HepG2 (cell line): ENCODE measurements at regions not wholly inside any gene's neighbourhood (a gene's known extent, or its start where the extent isn't known, plus 50 kb on each side); places are given as distances from the start of the nearest gene placed in this dataset.

Source experiments
- ATAC-seq: fragments of 200-7000 bp; cut with Tn5 transposase; 3 replicates; pipeline ENCODE4 v1.9.1; 2020; ENCODE audit warnings: mild to moderate bottlenecking, moderate library complexity
- BruUV-seq: library from RNA; stranded (reverse); fragments of 400-500 nt; replicated peaks from 2 replicates; lab custom pipeline; 2021; lab: Mats Ljungman, UMichigan
- CTCF ChIA-PET: fragments of 300-600 bp; formaldehyde crosslinking; extraction: SDS; loops from one replicate; lab custom pipeline; 2021; ENCODE audit warnings: low total read pairs, inconsistent platforms, low intra/inter-chr PET ratio; lab: Yijun Ruan, JAX
- POLR2A ChIA-PET: fragments of 350-600 bp; sonication (Branson Sonifier 250); formaldehyde crosslinking; loops from one replicate; lab custom pipeline; 2020; ENCODE audit warnings: antibody characterized with exemption, inconsistent platforms; lab: Yijun Ruan, JAX
- DNase-seq: peaks from one replicate; pipeline ENCODE4 v3.0.0-alpha.2; 2015; ENCODE audit warnings: low spot score
- FAIRE-seq: peaks from 3 replicates; lab custom pipeline; 2011; peaks lifted over from hg19 to GRCh38; lab: Jason Lieb, UNC
- H2AFZ ChIP-seq: one replicate; pipeline ENCODE4 v1.6.1; 2011; ENCODE audit warnings: low read length, inconsistent platforms
- H3K27ac ChIP-seq: fragments of 300-600 bp; 3 replicates; pipeline ENCODE4 v1.8.0; 2011; ENCODE audit warnings: mixed run types, mild to moderate bottlenecking, mixed read lengths, low read length, inconsistent platforms; ENCODE audit not compliant: insufficient read depth; ENCODE audit errors: extremely low read length
- H3K27me3 ChIP-seq, 2 experiments: fragments of 200-600 bp in 1 of 2; 2 replicates in 1 of 2; 3 replicates in 1 of 2; pipeline versions ENCODE4 v1.6.0 to v1.8.0; 2011; ENCODE audit warnings: low read length in 2 of 2, mild to moderate bottlenecking in 2 of 2, moderate library complexity in 2 of 2, inconsistent platforms in 1 of 2; ENCODE audit not compliant: insufficient read depth in 2 of 2, control insufficient read depth in 1 of 2
- H3K36me3 ChIP-seq, 2 experiments: fragments of 200-600 bp in 1 of 2; replicated peaks in 1 of 2; 2 replicates in 1 of 2; 3 replicates in 1 of 2; pipeline versions ENCODE4 v1.5.1 to v1.8.0; 2011; ENCODE audit warnings: low read length in 2 of 2, inconsistent platforms in 1 of 2; ENCODE audit not compliant: insufficient read depth in 2 of 2, control insufficient read depth in 1 of 2
- H3K4me1 ChIP-seq: 2 replicates; pipeline ENCODE4 v1.5.1; 2012; ENCODE audit warnings: low read length, inconsistent platforms; ENCODE audit not compliant: insufficient read depth
- H3K4me2 ChIP-seq: 2 replicates; pipeline ENCODE4 v1.6.0; 2011; ENCODE audit warnings: low read depth, low read length, inconsistent platforms
- H3K4me3 ChIP-seq, 3 experiments: fragments of 200-600 bp in 1 of 3; sonication (generic), shearing (Covaris generic) in 1 of 3; replicated peaks in 1 of 3; 2 replicates each; pipeline ENCODE4 v1.5.1; 2011 to 2016; ENCODE audit warnings: low read length in 3 of 3, inconsistent platforms in 2 of 3, low read depth in 2 of 3, mild to moderate bottlenecking in 2 of 3, control low read depth in 1 of 3, mixed read lengths in 1 of 3; ENCODE audit not compliant: insufficient read depth in 1 of 3
- H3K79me2 ChIP-seq: one replicate; pipeline ENCODE4 v1.6.1; 2011; ENCODE audit warnings: low read length, inconsistent platforms; ENCODE audit not compliant: insufficient read depth
- H3K9ac ChIP-seq: 2 replicates; pipeline ENCODE4 v1.6.0; 2011; ENCODE audit warnings: mild to moderate bottlenecking, low read depth, low read length, inconsistent platforms; ENCODE audit not compliant: insufficient read depth
- H3K9me3 ChIP-seq: 2 replicates; pipeline ENCODE4 v1.5.1; 2012; ENCODE audit warnings: mild to moderate bottlenecking, low read length
- H4K20me1 ChIP-seq: 2 replicates; pipeline ENCODE4 v1.6.0; 2011; ENCODE audit warnings: inconsistent platforms, mild to moderate bottlenecking, low read length, moderate library complexity; ENCODE audit not compliant: insufficient read depth
- ATF2 ChIP-seq: sonication (generic); formaldehyde crosslinking; IDR thresholded peaks from 2 replicates; pipeline ENCODE4 v1.4.0; 2020; ENCODE audit warnings: missing genetic modification reagents
- BORCS8-MEF2B ChIP-seq: sonication (generic); formaldehyde crosslinking; IDR thresholded peaks from 2 replicates; pipeline ENCODE4 v1.8.0; 2022; ENCODE audit warnings: mild to moderate bottlenecking, missing genetic modification reagents
- CBX2 ChIP-seq, 2 experiments: fragments of 200-600 bp in 1 of 2; sonication (generic); formaldehyde crosslinking in 1 of 2; IDR thresholded peaks; 2 replicates each; pipeline versions ENCODE4 v1.7.0 to v1.8.1; 2018 to 2022; ENCODE audit warnings: low read depth in 2 of 2, low read length in 1 of 2, mild to moderate bottlenecking in 1 of 2, missing genetic modification reagents in 1 of 2
- CHD2 ChIP-seq: IDR thresholded peaks from 2 replicates; pipeline ENCODE4 v1.6.1; 2011; ENCODE audit warnings: low read depth, low read length, improper control_type of control experiment
- CREB3 ChIP-seq: sonication (generic); formaldehyde crosslinking; IDR thresholded peaks from 2 replicates; pipeline ENCODE4 v1.5.0; 2020; ENCODE audit warnings: missing genetic modification reagents
- FOXO1 ChIP-seq: sonication (generic); formaldehyde crosslinking; IDR thresholded peaks from 2 replicates; pipeline ENCODE4 v1.4.0; 2020; ENCODE audit warnings: missing genetic modification reagents
- HNRNPK ChIP-seq: fragments of 200-400 bp; formaldehyde crosslinking; IDR thresholded peaks from 2 replicates; pipeline ENCODE4 v1.6.1; 2018; ENCODE audit warnings: low read length, low read depth, moderate library complexity, mild to moderate bottlenecking; ENCODE audit not compliant: poor library complexity, severe bottlenecking
- HOMEZ ChIP-seq: IDR thresholded peaks from 2 replicates; pipeline ENCODE4 v1.6.1; 2016; ENCODE audit warnings: low read depth
- JARID2 ChIP-seq: sonication (generic); formaldehyde crosslinking; IDR thresholded peaks from 2 replicates; pipeline ENCODE4 v1.8.1; 2023; ENCODE audit warnings: missing genetic modification reagents, inconsistent platforms; ENCODE audit not compliant: insufficient replicate concordance
- MED13 ChIP-seq: sonication (generic); formaldehyde crosslinking; IDR thresholded peaks from 2 replicates; pipeline ENCODE4 v1.5.0; 2020; ENCODE audit warnings: missing genetic modification reagents
- NCOA5 ChIP-seq: sonication (generic); formaldehyde crosslinking; IDR thresholded peaks from 2 replicates; pipeline ENCODE4 v1.4.0; 2020; ENCODE audit warnings: missing genetic modification reagents
- NFE2L2 ChIP-seq: fragments of 150-350 bp; IDR thresholded peaks from 2 replicates; pipeline ENCODE4 v1.6.1; 2014; ENCODE audit warnings: low read length
- TP53 ChIP-seq: sonication (generic); formaldehyde crosslinking; conservative IDR thresholded peaks from 2 replicates; pipeline ENCODE4 v1.4.0; 2020; ENCODE audit warnings: missing genetic modification reagents
- YEATS4 ChIP-seq: sonication (generic); formaldehyde crosslinking; IDR thresholded peaks from 2 replicates; pipeline ENCODE4 v1.4.0; 2020; ENCODE audit warnings: missing genetic modification reagents, borderline replicate concordance
- ZBTB14 ChIP-seq: sonication (generic); formaldehyde crosslinking; IDR thresholded peaks from 2 replicates; pipeline ENCODE4 v1.4.0; 2020; ENCODE audit warnings: missing genetic modification reagents
- ZNF263 ChIP-seq: sonication (generic); formaldehyde crosslinking; IDR thresholded peaks from 2 replicates; pipeline ENCODE4 v1.4.0; 2020; ENCODE audit warnings: missing genetic modification reagents
- ZNF383 ChIP-seq: sonication (generic); formaldehyde crosslinking; IDR thresholded peaks from 2 replicates; pipeline ENCODE4 v1.4.0; 2020; ENCODE audit warnings: missing genetic modification reagents, mild to moderate bottlenecking, borderline replicate concordance
- ZNF562 ChIP-seq: sonication (generic); formaldehyde crosslinking; IDR thresholded peaks from 2 replicates; pipeline ENCODE4 v1.8.0; 2022; ENCODE audit warnings: missing genetic modification reagents, borderline replicate concordance
- ZSCAN30 ChIP-seq: sonication (generic); formaldehyde crosslinking; IDR thresholded peaks from 2 replicates; pipeline ENCODE4 v1.5.0; 2020; ENCODE audit warnings: mild to moderate bottlenecking, missing genetic modification reagents
- ZZZ3 ChIP-seq: sonication (generic); formaldehyde crosslinking; IDR thresholded peaks from 2 replicates; pipeline ENCODE4 v1.4.0; 2020; ENCODE audit warnings: missing genetic modification reagents, mild to moderate bottlenecking, borderline replicate concordance
- in situ Hi-C: cut with HindIII; loops from 2 replicates; pipeline ENCODE4 v1.10.0; 2017; ENCODE audit warnings: low pct_unique_long_range_greater_than_20kb; ENCODE audit not compliant: extremely low pct_ligation_motif_present
- intact Hi-C: fragments of 100-400 bp; cut with micrococcal nuclease; formaldehyde crosslinking; loops from one replicate; pipeline ENCODE4 v1.10.0; 2022; ENCODE audit not compliant: unreplicated experiment

GRCh38 chr4:114251020-114251419, 271.6 kb upstream of the ARSJ start:
- H3K9me3 ChIP-seq, result no peaks in the 10 kb centered on the region
- intact Hi-C loops (no loop called here), in situ Hi-C loops (no loop called here)
- no peak for ATAC-seq
- DNase-seq, result no peak
- no peaks in the 10 kb centered on the region; a peak in 1 of 5 replicates for H3K27me3 ChIP-seq
- no peak overlapping the region for H3K9ac ChIP-seq
- no TSS peak for BruUV-seq
- TF ChIP-seq HNRNPK (no peak), TP53 (CRISPR knock-in tag) (no peak), ZNF263 (CRISPR knock-in tag) (no peak), ZNF562 (no peak), YEATS4 (CRISPR knock-in tag) (no peak), HOMEZ (CRISPR knock-in tag) (no peak), BORCS8-MEF2B (no peak), NCOA5 (CRISPR knock-in tag) (no peak), MED13 (no peak), NFE2L2 (no peak), ATF2 (no peak), CHD2 (no peak), ZZZ3 (CRISPR knock-in tag) (no peak), ZSCAN30 (CRISPR knock-in tag) (no peak), ZNF383 (CRISPR knock-in tag) (no peak), CREB3 (no peak), FOXO1 (no peak), ZBTB14 (CRISPR knock-in tag) (no peak), CBX2 (IDR thresholded peaks at IDR 0.05; ENCODE audit: low read depth, low read length) (no peak), CBX2 (CRISPR knock-in tag; IDR thresholded peaks at IDR 0.05; ENCODE audit: low read depth) (no peak), JARID2 (CRISPR knock-in tag) (no peak)
- no peak overlapping the region for H3K4me2 ChIP-seq
- no peaks in the 10 kb centered on the region for H3K4me1 ChIP-seq
- POLR2A ChIA-PET, result no interaction called here
- no peak overlapping the region for H2AFZ ChIP-seq
- H3K36me3 ChIP-seq, result no peaks in the 10 kb centered on the region
- H3K79me2 ChIP-seq, result no peaks in the 10 kb centered on the region
- no peaks in the 10 kb centered on the region for H4K20me1 ChIP-seq
- CTCF ChIA-PET, result no interaction called here
- no peak for FAIRE-seq
- no peak overlapping the region for H3K4me3 ChIP-seq
- H3K27ac ChIP-seq, result no peak overlapping the region
